Calu3 (cell line): ENCODE measurements at regions not wholly inside any gene's neighbourhood (a gene's known extent, or its start where the extent isn't known, plus 50 kb on each side); places are given as distances from the start of the nearest gene placed in this dataset.
A peak's percentile ranks its signal among the peaks of the same experiment; 100 is the strongest.

Experiments
- BruUV-seq: library from RNA; stranded (reverse); fragments of 400-500 nt; replicated peaks from 2 replicates; lab custom pipeline; 2021; lab: Mats Ljungman, UMichigan
- CTCF ChIA-PET: fragments of 300-600 bp; sonication (Branson Sonifier 250); formaldehyde crosslinking; loops from one replicate; lab custom pipeline; 2022; ENCODE audit warnings: antibody characterized with exemption; lab: Charles Lee
- DNase-seq: peaks from one replicate; pipeline ENCODE4 v3.0.0; 2022
- H3K27ac Mint-ChIP-seq: one replicate; pipeline ENCODE4 v1.8.0; 2022; ENCODE audit warnings: mixed read lengths; ENCODE audit not compliant: unreplicated experiment
- H3K27me3 Mint-ChIP-seq: one replicate; pipeline ENCODE4 v1.8.0; 2022; ENCODE audit warnings: mixed read lengths; ENCODE audit not compliant: unreplicated experiment
- H3K36me3 Mint-ChIP-seq: one replicate; pipeline ENCODE4 v1.8.0; 2022; ENCODE audit warnings: mild to moderate bottlenecking, moderate library complexity, mixed read lengths; ENCODE audit not compliant: insufficient read depth, unreplicated experiment
- H3K4me1 Mint-ChIP-seq: one replicate; pipeline ENCODE4 v1.8.0; 2022; ENCODE audit warnings: mild to moderate bottlenecking, low read depth, mixed read lengths; ENCODE audit not compliant: unreplicated experiment
- H3K4me3 Mint-ChIP-seq: one replicate; pipeline ENCODE4 v1.8.0; 2022; ENCODE audit warnings: mild to moderate bottlenecking, low read depth, moderate library complexity, mixed read lengths; ENCODE audit not compliant: unreplicated experiment
- H3K9me3 Mint-ChIP-seq: one replicate; pipeline ENCODE4 v1.8.0; 2022; ENCODE audit warnings: low read depth, mixed read lengths; ENCODE audit not compliant: unreplicated experiment
- intact Hi-C: fragments of 100-400 bp; cut with micrococcal nuclease; formaldehyde crosslinking; loops from one replicate; pipeline ENCODE4 v1.10.0; 2022; ENCODE audit not compliant: unreplicated experiment
- TF ChIP-seq, protein P1 (sequence below): fragments of 200-600 bp; IDR thresholded peaks from one replicate; pipeline ENCODE4 v1.8.0; 2022; ENCODE audit warnings: antibody characterized with exemption; ENCODE audit not compliant: unreplicated experiment

DNA sequence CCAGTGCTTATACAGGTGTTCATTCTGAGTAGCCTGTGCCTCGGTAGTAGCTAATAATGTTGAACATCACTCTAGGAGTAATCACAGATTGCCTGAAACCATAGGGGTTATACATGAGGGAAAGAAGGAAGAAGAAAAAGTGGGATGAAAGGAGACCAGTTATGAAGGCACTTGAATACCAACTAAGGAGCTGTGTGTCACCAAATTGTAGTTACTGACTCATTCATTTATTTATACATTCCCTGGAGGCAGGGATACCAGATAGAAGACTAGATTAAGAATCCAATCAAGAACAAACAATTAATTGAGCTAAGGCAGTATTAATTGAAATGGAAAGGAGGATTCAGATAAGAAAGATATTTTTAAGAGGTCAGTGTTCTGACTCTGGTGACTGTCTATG lies 129.6 kb upstream of the PRPS1L1 start:
- no peaks in the 10 kb centered on the region for H3K27me3 Mint-ChIP-seq
- no peak overlapping the region for H3K27ac Mint-ChIP-seq
- DNase-seq: no peak
- H3K36me3 Mint-ChIP-seq: no peaks in the 10 kb centered on the region
- no peak overlapping the region for H3K4me3 Mint-ChIP-seq
- H3K4me1 Mint-ChIP-seq: peaks cover 35% of the 10 kb centered on the region
- TF ChIP-seq, protein P1, sequence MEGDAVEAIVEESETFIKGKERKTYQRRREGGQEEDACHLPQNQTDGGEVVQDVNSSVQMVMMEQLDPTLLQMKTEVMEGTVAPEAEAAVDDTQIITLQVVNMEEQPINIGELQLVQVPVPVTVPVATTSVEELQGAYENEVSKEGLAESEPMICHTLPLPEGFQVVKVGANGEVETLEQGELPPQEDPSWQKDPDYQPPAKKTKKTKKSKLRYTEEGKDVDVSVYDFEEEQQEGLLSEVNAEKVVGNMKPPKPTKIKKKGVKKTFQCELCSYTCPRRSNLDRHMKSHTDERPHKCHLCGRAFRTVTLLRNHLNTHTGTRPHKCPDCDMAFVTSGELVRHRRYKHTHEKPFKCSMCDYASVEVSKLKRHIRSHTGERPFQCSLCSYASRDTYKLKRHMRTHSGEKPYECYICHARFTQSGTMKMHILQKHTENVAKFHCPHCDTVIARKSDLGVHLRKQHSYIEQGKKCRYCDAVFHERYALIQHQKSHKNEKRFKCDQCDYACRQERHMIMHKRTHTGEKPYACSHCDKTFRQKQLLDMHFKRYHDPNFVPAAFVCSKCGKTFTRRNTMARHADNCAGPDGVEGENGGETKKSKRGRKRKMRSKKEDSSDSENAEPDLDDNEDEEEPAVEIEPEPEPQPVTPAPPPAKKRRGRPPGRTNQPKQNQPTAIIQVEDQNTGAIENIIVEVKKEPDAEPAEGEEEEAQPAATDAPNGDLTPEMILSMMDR: no peak
- H3K9me3 Mint-ChIP-seq: peaks cover 6% of the 10 kb centered on the region
- BruUV-seq: no TSS peak
- CTCF ChIA-PET: no interaction called here
- intact Hi-C loops: no loop called here

- H3K27ac Mint-ChIP-seq: peak overlapping the region; percentile 14
- no peak for DNase-seq
- H3K9me3 Mint-ChIP-seq: no peaks in the 10 kb centered on the region
- no peaks in the 10 kb centered on the region for H3K36me3 Mint-ChIP-seq
- H3K27me3 Mint-ChIP-seq: no peaks in the 10 kb centered on the region
- peaks cover 20% of the 10 kb centered on the region for H3K4me1 Mint-ChIP-seq
- TF ChIP-seq, protein P1: no peak
- H3K4me3 Mint-ChIP-seq: no peak overlapping the region
- BruUV-seq: no TSS peak
- intact Hi-C loops: no loop called here
- CTCF ChIA-PET: no interaction called here
These were observed 135.0 kb upstream of the PRPS1L1 start for GRCh38 chr7:18162657-18163056.

- H3K27me3 Mint-ChIP-seq: no peaks in the 10 kb centered on the region
- TF ChIP-seq, protein P1: no peak
- DNase-seq: no peak
- intact Hi-C loops: no loop called here
- no peak overlapping the region for H3K4me3 Mint-ChIP-seq
- H3K9me3 Mint-ChIP-seq: no peaks in the 10 kb centered on the region
- peak overlapping the region; percentile 14 for H3K27ac Mint-ChIP-seq
- CTCF ChIA-PET: no interaction called here
- no TSS peak for BruUV-seq
- no peaks in the 10 kb centered on the region for H3K36me3 Mint-ChIP-seq
- peaks cover 17% of the 10 kb centered on the region for H3K4me1 Mint-ChIP-seq
These were observed 135.4 kb upstream of the PRPS1L1 start for GRCh38 chr7:18163091-18163490.

GRCh38 chr7:18165166-18165565 lies 137.5 kb upstream of the PRPS1L1 start:
- no peaks in the 10 kb centered on the region for H3K9me3 Mint-ChIP-seq
- DNase-seq: no peak
- H3K4me1 Mint-ChIP-seq: peaks cover 17% of the 10 kb centered on the region
- no peak overlapping the region for H3K4me3 Mint-ChIP-seq
- TF ChIP-seq, protein P1: no peak
- no peaks in the 10 kb centered on the region for H3K27me3 Mint-ChIP-seq
- BruUV-seq: no TSS peak
- intact Hi-C loops: no loop called here
- no peaks in the 10 kb centered on the region for H3K36me3 Mint-ChIP-seq
- H3K27ac Mint-ChIP-seq: no peak overlapping the region
- CTCF ChIA-PET: no interaction called here
